ENCODE measurements at regions not wholly inside any gene's neighbourhood (a gene's known extent, or its start where the extent isn't known, plus 50 kb on each side); places are given as distances from the start of the nearest gene placed in this dataset.

DNA sequence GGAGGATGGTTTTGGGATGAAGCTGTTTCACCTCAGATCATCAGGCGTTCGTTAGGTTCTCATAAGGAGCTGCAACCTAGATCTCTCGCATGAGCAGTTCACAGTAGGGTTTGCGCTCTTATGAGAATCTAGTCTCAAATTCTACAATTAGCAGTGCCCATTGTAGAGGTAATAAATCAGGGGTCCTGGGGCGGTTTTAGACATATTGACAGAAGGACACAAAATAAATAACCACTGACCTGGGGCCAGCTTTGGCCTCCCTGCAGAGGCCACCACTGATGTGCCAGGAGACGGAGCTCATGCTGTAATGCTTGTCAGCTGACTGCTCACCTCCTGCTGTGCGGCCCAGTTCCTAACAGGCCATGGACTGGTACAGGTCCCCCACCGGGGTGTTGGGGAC, 67.6 kb upstream of the SPATA31D4 start:
- Histone ChIP-seq H3K4me3 (ENCODE audit: low read length, poor library complexity, severe bottlenecking) (no peak overlapping the region), H3K79me2 (ENCODE audit: insufficient read depth, low read length) (no peaks in the 10 kb centered on the region), H3K9ac (ENCODE audit: low read depth, low read length, poor library complexity, severe bottlenecking) (no peak overlapping the region), H3K4me1 (ENCODE audit: insufficient read depth, low read length, poor library complexity, severe bottlenecking) (no peaks in the 10 kb centered on the region), H3K9me3 (ENCODE audit: insufficient read depth, low read depth, low read length) (no peaks in the 10 kb centered on the region), H4K20me1 (ENCODE audit: insufficient read depth, low read length, poor library complexity, severe bottlenecking) (no peaks in the 10 kb centered on the region), H3K9me2 (replicated peaks; ENCODE audit: low read depth, low read length) (no peaks in the 10 kb centered on the region), H3K4me2 (ENCODE audit: low read depth, low read length, poor library complexity, severe bottlenecking) (no peak overlapping the region), H3F3A (ENCODE audit: low read depth) (no peaks in the 10 kb centered on the region), H2AFZ (ENCODE audit: low read length) (no peak overlapping the region), H3K27me3 (ENCODE audit: insufficient read depth, low read length, poor library complexity, severe bottlenecking) (no peaks in the 10 kb centered on the region), H3K36me3 (ENCODE audit: insufficient read depth, low read length) (no peaks in the 10 kb centered on the region)
- TF ChIP-seq, protein P1, sequence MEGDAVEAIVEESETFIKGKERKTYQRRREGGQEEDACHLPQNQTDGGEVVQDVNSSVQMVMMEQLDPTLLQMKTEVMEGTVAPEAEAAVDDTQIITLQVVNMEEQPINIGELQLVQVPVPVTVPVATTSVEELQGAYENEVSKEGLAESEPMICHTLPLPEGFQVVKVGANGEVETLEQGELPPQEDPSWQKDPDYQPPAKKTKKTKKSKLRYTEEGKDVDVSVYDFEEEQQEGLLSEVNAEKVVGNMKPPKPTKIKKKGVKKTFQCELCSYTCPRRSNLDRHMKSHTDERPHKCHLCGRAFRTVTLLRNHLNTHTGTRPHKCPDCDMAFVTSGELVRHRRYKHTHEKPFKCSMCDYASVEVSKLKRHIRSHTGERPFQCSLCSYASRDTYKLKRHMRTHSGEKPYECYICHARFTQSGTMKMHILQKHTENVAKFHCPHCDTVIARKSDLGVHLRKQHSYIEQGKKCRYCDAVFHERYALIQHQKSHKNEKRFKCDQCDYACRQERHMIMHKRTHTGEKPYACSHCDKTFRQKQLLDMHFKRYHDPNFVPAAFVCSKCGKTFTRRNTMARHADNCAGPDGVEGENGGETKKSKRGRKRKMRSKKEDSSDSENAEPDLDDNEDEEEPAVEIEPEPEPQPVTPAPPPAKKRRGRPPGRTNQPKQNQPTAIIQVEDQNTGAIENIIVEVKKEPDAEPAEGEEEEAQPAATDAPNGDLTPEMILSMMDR (conservative IDR thresholded peaks at IDR 0.05; ENCODE audit: low read length), result no peak
- no peak for TF ChIP-seq EZH2phosphoT487 (IDR thresholded peaks at IDR 0.05; ENCODE audit: borderline replicate concordance)

DNA sequence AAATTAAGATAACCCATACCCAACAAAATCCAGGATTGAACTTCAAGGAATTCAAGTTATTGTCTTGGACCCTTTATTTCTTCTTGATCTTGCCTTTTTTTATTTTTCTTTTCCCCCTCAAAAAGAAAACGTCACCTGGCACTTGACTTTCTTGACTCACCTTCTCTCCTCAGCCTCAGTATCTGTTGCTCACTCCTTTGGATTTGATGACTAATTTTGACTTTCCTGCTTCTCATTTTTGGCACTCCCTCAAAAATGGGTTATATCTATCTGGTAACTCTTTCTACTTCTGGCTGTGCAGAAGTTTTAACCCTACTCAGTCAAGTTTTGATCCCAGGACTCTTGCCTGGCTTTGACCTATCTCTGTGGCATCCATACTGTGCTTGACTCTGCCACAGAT, 66.6 kb upstream of the SPATA31D4 start:
- H3K79me2 ChIP-seq (ENCODE audit: insufficient read depth, low read length), result no peaks in the 10 kb centered on the region
- no peak overlapping the region for H3K4me2 ChIP-seq (ENCODE audit: low read depth, low read length, poor library complexity, severe bottlenecking)
- H3K4me3 ChIP-seq (ENCODE audit: low read length, poor library complexity, severe bottlenecking), result no peak overlapping the region
- no peaks in the 10 kb centered on the region for H3K36me3 ChIP-seq (ENCODE audit: insufficient read depth, low read length)
- H3F3A ChIP-seq (ENCODE audit: low read depth), result no peaks in the 10 kb centered on the region
- no peaks in the 10 kb centered on the region for H4K20me1 ChIP-seq (ENCODE audit: insufficient read depth, low read length, poor library complexity, severe bottlenecking)
- no peaks in the 10 kb centered on the region for H3K9me2 ChIP-seq (replicated peaks; ENCODE audit: low read depth, low read length)
- H2AFZ ChIP-seq (ENCODE audit: low read length), result no peak overlapping the region
- H3K27me3 ChIP-seq (ENCODE audit: insufficient read depth, low read length, poor library complexity, severe bottlenecking), result no peaks in the 10 kb centered on the region
- TF ChIP-seq EZH2phosphoT487 (IDR thresholded peaks at IDR 0.05; ENCODE audit: borderline replicate concordance), result no peak
- TF ChIP-seq, protein P1 (conservative IDR thresholded peaks at IDR 0.05; ENCODE audit: low read length), result no peak
- H3K9me3 ChIP-seq (ENCODE audit: insufficient read depth, low read depth, low read length), result no peaks in the 10 kb centered on the region
- H3K4me1 ChIP-seq (ENCODE audit: insufficient read depth, low read length, poor library complexity, severe bottlenecking), result no peaks in the 10 kb centered on the region
- H3K9ac ChIP-seq (ENCODE audit: low read depth, low read length, poor library complexity, severe bottlenecking), result no peak overlapping the region

DNA sequence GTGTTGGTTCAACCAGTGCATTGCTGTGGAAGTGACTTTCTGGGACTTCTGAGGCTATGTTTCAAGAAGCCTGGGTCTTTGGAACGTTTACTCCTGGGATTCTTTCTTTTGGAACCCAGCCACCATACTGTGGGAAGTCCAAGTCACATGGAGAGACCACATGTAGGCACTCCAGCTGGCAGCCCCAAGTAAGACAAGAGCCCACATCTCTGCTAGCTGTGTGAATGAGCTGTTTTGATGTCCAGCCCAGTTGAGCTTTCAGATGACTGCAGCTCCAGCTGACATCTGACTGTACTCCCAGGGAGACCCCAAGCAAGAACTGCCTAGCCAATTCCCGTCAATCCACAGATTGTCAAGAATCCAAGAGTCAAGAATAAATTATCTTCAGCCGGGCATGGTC, 60.1 kb upstream of the SPATA31D4 start:
- H3K9me2 ChIP-seq (replicated peaks; ENCODE audit: low read depth, low read length), result no peaks in the 10 kb centered on the region
- no peaks in the 10 kb centered on the region for H4K20me1 ChIP-seq (ENCODE audit: insufficient read depth, low read length, poor library complexity, severe bottlenecking)
- H3K27me3 ChIP-seq (ENCODE audit: insufficient read depth, low read length, poor library complexity, severe bottlenecking), result no peaks in the 10 kb centered on the region
- no peak overlapping the region for H3K9ac ChIP-seq (ENCODE audit: low read depth, low read length, poor library complexity, severe bottlenecking)
- H3K36me3 ChIP-seq (ENCODE audit: insufficient read depth, low read length), result no peaks in the 10 kb centered on the region
- H3K4me3 ChIP-seq (ENCODE audit: low read length, poor library complexity, severe bottlenecking), result no peak overlapping the region
- no peaks in the 10 kb centered on the region for H3F3A ChIP-seq (ENCODE audit: low read depth)
- no peak for TF ChIP-seq EZH2phosphoT487 (IDR thresholded peaks at IDR 0.05; ENCODE audit: borderline replicate concordance)
- TF ChIP-seq, protein P1 (conservative IDR thresholded peaks at IDR 0.05; ENCODE audit: low read length), result no peak
- no peaks in the 10 kb centered on the region for H3K79me2 ChIP-seq (ENCODE audit: insufficient read depth, low read length)
- H3K4me1 ChIP-seq (ENCODE audit: insufficient read depth, low read length, poor library complexity, severe bottlenecking), result no peaks in the 10 kb centered on the region
- no peak overlapping the region for H2AFZ ChIP-seq (ENCODE audit: low read length)
- no peaks in the 10 kb centered on the region for H3K9me3 ChIP-seq (ENCODE audit: insufficient read depth, low read depth, low read length)
- H3K4me2 ChIP-seq (ENCODE audit: low read depth, low read length, poor library complexity, severe bottlenecking), result no peak overlapping the region

Measured in Loucy (cell line).